Ramos (cell line): ENCODE measurements at regions not wholly inside any gene's neighbourhood (a gene's known extent, or its start where the extent isn't known, plus 50 kb on each side); places are given as distances from the start of the nearest gene placed in this dataset.
"Not testable (repeated sequence)": the region's sequence is repeated elsewhere in the genome, so short reads cannot be mapped to it uniquely, and the experiment has no call there.

Experiments used
- in situ Hi-C: fragments of 300-500 bp; cut with MboI; formaldehyde crosslinking; loops from one replicate; pipeline ENCODE4 v1.14.3; 2022; ENCODE audit warnings: low sequenced_read_pairs; ENCODE audit not compliant: unreplicated experiment

DNA sequence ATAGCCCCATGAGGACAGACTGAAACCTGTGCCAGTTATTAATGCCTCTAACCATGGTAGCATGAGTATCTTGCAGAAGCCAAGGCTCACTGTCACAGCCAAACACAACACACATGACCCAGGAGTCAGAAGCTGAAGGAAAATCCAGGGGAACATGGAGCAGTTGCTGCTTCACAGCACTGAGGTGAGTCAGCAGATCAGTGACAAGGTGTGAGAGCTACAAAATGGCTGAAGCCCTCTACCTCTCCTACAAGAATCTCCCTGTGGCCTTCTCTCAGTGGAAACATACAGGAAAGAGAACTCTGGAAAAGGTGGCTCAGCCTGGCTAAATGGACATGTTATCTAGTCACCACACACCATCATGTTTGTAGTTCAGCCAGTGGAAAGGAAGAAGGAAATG is 93.5 kb downstream of the NAB1 start:
- in situ Hi-C loops = no loop called here

DNA sequence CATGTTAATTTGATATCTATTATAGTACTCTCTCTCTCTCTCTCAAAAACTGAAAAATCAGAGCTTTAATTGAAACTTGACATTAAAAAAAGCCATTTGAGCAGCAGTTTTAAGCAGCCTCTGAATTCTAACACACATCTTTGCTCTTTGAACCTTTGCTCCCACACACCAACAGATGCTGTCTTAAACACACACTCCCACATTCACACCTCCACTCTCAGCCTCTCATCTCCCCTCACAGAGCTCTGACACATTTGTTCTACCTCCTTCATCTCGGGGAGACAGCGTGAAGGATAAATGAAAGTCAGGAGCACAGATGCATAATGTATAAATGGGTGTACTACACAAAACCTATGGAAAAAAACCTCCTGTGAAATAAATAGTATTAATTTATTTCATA is 95.2 kb downstream of the NAB1 start:
- in situ Hi-C loops = no loop called here

DNA sequence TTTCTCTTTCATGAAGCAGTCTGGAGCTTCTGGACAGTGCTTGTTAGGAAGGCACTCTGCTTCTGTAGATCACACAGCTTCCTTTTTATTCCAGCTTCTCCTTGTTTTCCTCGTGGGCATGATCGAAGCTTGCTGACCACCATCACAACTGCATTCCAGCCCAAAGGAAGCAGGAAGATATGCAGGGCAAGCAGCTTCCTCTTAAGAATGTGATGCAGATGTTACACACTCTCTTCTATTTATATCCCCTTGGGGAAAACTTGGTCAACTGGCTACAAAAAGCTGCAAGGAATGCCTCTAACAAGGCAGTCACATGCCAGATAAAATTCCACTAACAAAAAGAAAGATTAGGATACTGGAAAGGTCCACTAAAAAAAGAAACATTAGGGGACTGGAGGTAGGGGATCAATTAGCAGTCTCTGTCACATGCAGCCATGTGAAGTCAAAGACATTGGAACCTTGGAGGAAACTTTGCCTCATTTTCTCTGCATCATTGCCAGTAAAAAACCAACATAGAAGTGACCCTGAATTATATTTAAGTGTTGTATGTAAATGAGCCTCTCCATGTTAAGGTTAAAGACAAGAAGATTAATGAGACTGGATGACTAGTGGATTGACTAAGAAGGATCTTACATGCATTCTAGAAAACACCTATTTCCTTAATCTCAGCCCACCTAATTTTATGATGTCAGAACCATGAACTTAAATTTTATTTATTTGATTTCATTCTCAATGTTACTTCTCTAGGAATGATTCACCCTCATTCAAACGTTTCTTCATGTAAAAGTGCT is 98.3 kb downstream of the NAB1 start:
- in situ Hi-C loops = no loop called here

DNA sequence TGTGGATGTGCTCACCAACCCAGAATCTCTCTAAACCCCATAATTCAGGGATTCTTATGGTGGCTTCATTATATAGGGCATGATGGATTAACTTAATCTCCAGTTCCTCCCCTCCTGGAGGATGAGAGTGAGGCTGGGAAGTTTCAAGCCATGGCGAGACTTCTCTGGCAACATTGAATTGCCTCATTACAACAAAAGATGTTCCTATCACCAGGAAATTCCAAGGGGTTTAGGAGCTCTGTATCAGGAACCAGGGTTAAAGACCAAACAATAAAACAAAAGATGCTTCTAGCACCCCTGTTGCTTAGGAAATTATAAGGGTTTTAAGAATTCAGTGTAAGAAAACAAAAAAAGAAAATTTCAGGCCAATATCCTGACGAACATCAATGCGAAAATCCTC is 100.1 kb downstream of the NAB1 start:
- in situ Hi-C loops = no loop called here

DNA sequence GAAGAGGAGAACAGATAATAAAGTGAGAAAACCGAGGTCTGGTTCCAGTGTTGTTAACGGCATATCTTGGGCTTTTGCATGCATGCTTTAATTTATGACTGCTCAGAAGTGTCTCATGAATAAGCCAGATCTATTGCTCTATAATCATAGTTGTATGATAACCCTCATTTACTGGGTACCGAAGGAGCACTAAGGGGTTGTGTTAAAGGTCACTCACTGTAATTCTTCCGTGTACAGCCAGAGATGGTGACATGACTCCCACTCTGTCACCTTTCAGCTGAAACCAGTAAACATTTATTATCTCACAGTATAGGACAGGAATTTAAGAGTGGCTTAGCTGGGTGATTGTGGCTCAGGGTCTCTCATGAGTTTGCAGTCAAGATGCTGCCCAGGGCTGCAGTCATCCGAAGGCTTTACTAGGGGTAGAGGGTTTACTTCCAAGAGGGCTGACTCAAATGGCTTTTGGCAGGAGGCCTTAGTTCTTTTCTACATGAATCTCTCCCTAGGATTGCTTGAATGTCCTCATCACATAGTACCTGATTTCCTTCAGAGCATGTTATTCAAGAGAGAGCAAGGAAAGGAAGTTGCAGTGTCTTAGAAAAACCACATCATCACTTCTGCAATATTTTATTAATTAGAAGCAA is 107.0 kb downstream of the NAB1 start:
- in situ Hi-C loops = no loop called here

DNA sequence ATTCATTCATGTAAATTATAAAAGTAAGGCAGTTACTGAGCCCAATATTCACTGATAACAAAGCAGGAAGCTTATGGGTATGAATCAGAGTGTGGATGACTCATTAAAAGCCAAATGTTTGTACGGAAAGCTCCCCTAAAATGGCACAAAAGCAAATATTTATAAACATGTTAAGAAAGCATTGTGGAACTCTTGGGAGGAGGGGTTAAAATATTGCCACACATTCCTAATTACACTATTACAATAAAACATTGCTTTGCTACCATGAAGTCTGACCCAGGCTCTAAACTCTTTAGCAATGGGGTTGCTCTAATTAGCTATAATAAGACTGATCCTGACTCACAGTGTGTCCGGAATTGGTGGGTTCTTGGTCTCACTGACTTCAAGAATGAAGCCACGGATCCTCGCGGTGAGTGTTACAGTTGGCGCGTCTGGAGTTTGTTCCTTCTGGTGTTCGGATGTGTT is 110.9 kb downstream of the NAB1 start:
- in situ Hi-C loops = no loop called here

DNA sequence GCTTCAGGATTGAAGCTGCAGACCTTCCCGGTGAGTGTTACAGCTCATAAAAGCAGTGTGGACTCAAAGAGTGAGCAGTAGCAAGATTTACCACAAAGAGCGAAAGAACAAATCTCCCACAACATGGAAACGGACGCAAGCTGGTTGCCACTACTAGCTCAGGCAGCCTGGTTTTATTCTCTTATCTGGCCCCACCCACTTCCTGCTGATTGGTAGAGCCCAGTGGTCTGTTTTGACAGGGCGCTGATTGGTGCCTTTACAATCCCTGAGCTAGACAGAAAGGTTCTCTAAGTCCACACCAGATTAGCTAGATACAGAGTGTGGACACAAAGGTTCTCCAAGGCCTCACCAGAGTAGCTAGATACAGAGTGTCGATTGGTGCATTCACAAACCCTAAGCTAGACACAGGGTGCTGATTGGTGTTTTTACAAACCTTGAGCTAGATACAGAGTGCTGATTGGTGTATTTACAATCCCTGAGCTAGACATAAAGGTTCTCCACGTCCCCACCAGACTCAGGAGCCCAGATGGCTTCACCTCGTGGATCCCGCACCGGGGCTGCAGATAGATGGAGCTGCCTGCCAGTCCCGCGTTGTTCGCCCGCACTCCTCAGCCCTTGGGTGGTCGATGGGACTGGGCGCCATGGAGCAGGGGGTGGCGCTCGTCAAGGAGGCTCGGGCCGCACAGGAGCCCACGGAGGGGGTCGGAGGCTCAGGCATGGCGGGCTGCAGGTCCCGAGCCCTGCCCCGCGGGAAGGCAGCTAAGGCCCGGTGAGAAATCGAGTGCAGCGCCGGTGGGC is 111.7 kb downstream of the NAB1 start:
- in situ Hi-C loops = not testable (repeated sequence)

DNA sequence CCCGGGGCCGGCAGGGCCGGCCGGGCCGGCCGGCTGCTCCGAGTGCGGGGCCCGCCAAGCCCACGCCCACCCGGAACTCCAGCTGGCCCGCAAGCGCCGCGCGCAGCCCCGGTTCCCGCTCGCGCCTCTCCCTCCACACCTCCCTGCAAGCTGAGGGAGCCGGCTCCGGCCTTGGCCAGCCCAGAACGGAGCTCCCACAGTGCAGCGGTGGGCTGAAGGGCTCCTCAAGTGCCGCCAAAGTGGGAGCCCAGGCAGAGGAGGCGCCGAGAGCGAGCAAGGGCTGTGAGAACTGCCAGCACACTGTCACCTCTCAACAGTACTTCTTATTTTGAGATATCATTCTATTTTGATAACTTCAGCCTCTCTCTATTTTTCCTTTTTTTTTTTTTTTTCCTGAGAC is 112.3 kb downstream of the NAB1 start:
- in situ Hi-C loops = not testable (repeated sequence)

DNA sequence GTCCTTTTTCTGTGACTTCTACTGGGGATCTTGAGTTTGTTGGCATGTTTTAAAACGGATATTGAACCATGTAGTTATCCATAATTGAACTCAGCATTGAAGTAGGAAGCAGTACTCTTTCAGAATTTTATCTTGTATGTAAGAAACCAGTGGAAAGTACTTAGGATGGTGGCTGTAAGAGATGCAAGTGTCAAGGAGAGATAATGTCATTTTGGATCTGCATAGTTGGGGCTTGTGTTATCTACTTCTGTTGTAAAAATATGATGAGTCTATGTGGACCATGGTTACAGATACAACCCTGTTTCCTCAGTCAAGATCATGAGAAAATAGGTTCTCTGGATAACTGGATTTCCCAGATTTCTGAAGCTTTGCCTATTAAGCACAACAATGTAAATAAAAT is 113.7 kb downstream of the NAB1 start:
- in situ Hi-C loops = no loop called here

DNA sequence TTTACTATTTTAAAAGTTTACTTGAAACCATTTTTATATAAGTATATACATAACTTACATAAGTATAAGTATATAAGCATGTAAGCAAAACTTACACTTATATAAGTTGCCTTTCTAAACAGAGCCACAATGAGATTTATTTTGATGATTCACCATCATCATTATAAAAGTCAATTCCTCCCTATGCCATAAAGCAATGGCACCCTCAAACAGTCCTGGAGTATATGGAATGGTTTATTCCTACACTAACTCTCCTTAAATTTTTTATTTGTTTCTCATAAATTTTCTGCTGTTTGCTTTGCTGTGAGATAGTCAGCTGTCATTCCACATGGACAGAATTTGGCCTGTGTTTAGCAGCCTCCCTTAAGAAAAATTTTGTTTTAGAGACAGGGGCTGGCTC is 114.2 kb downstream of the NAB1 start:
- in situ Hi-C loops = no loop called here

DNA sequence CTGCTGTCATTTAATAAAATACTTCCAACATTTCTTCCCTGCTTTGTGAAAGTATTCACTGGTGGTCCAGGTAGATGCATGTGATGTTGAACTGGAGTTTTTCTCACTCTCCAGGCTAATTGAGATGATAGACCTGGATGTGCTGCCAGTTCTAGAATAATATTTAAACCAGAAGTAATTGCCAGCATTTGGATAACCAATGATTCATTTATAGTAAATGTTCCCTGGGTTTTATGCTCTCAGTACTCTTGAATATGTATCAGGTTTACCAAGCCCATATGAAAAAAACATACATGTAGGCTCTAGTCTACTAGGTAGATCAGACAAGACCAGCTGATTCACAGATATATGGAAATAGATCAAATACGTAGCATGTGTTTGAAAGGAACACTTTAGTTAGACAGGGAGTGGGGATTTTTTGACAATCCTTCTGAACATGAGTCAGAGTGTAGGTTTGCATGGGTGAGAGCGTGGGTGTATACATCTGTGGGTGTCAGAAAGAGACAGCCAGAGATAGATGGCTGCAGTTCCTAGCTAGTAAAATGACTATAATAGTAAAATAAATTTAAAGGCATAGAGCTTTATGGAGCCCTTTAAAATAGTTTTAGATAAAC is 115.1 kb downstream of the NAB1 start:
- in situ Hi-C loops = no loop called here

DNA sequence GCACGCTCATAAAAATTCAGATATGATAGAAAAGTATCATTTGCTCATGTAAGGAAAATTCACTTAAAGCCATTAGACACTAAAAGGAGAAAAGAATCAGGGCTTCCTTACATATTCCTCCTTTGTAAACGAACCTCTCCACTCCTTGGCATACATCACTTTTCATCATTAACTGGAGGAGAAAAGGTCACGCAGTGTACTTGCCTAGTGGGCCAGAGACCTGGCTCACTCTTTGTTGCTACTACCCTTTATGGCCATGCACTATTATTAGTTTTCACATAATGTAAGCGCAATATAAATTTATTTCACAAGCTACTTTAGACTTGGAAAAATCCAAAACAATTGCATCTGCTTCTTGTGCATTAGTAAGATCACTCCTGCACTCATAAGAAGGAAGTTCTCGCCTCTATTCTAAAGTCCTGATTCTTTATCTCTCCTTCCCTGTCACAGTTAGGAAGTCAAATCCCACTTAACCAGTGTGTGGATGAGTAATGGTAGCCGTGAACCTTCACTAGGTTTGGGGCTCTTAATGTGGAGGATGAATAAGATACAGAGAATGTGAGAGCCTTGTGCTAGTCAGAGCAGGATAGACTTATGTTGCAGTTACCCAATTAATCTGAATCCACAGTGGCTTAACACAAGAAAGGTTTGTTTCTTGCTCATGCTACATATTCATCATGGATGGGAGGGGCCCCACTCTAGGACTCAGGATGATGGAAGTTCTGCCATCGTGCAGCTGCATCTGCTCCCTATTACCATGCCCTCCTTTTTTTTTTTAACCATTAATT is 115.0 kb upstream of the GLS start:
- in situ Hi-C loops = no loop called here

DNA sequence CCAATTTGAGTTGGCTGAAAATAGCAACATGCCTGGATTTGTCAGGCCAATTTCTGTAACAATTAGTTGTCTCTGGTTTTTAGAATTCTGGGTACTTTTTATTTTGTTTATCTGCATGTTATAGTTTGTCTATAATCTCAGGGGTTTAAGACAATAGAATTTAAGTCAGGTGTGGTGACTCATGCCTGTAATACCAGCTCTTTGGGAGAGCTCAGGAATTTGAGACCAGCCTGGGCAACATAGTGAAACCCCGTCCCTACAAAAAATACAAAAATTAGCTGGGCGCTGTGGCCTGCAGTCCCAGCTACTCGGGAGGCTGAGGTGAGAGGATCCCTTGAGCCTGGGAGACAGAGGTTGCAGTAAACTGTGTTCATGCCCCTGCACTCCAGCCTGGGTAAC is 114.4 kb upstream of the GLS start:
- in situ Hi-C loops = no loop called here

DNA sequence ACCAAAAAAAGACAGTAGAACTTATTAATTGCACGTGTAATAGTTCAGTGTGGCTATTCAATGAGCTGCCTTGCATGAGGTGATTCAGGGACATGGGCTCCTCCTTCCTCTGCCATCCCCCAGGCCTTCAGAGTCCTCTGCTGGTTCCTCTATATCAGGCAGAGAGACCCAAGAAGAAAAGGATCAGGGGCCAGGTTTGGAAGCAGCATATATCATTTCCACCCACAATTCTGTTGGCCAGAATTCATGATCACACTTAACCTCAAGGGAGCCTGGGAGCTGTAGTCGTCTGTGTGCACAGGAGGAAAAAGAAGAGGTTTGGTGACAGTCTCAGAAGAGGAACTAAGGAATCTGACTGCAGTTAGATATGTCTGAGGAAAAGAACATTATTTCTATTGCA is 114.0 kb upstream of the GLS start:
- in situ Hi-C loops = no loop called here

DNA sequence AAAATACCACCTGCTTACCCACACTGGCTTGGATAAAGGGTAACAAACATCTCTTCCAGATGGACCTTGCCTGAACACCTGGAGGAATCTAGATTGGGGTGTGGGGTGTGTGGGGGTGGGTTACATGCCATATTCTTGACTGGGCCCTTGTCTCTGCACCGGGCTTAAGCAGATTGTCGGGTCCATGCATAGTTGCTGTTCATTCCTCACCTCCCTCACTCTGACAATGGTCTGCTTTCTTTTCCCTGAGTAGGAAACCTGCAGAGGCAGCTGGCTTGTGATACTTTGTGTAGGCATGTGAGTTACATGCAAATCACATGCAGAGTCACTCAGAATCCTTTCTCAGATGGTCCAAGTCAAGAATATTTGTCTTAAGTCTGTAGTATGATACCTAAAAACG is 112.8 kb upstream of the GLS start:
- in situ Hi-C loops = no loop called here

DNA sequence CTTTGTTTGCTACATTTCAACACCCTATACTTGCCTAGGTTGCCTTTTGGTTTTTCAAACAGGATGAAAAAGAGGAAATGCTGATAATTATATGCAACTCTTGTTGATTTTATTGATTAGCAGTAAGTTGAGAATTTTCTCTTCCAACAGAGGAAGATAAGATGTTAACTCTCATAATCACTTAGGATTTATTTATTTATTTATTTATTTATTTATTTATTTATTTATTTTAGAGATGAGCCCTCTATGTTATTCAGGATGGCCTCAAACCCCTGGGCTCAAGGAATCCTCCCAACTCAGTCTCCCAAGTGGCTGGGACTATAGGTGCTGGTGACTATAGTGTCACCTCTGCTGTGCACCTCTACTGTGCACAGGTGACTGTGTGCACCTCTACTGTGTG is 111.4 kb upstream of the GLS start:
- in situ Hi-C loops = no loop called here

DNA sequence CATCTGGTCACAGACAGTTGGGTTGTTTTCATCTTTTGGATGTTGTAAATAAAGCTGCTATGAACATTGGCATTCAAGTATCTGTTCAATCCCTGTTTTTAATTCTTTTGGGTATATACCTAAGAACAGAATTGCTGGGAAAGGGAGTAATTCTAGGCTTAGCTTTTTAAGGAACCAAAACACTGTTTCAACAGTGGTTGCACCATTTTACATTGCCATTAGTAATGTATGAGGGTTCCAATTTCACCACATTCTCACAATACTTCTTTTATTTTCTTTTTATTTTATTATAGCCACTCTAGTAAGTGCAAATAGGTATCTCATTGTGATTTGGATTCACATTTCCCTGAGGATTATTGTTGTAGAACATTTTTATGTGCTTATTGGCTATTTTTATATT is 108.9 kb upstream of the GLS start:
- in situ Hi-C loops = no loop called here

DNA sequence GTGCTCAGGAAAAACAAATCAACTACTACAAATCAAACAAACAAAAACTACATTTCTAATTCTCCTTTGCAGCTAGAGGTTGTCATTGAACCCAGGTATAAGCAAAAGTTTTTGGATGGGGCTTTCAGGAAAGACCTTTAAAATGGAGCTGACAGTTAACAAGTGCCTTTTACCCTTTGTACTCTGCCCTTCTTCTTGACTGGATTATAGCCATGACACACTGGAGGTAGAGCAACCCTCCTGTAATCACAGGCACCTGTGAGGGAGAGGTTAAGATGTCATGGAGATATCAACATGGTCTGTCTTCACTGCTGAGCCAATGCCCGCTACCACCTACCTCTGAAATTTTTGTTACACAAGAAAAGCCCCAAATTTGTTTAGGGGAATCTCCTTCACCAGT is 100.0 kb upstream of the GLS start:
- in situ Hi-C loops = loop anchor here (25.0 kb wide), 1 partner anchor 257 kb away; no protein-coding TSS in a partner anchor

DNA sequence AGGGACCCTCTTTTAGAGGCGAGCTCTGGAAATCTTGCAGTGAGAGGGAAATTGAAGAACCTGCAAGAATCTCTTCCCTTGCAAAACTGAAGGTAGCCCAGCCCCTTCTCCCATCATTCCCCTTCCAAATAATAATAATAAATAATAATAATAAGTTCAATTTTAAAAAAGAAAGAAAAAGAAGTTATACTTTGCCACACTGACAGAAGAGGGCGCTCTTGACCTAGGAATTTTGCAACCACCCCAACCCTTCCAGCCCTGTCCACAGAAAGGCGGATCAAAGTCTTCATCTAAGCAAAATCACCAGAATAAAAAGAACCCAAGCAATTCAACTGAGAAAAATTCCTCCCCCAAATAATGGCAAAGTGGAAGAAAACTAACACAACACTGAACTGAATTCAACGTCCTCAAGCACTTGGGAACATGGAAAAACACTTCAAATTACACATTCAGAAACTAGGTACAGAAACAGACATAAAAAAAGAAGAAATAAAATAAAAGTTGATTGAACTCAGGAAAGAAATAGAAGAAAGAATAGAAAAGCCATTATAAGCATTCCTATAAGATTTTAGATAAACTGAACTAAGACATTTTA is 98.9 kb upstream of the GLS start:
- in situ Hi-C loops = loop anchor here (25.0 kb wide), 1 partner anchor 256 kb away; no protein-coding TSS in a partner anchor
